ENCODE measurements at regions not wholly inside any gene's neighbourhood (a gene's known extent, or its start where the extent isn't known, plus 50 kb on each side); places are given as distances from the start of the nearest gene placed in this dataset.

- ATAC-seq = peak; percentile 8; the same call in 1 of the 3 replicates
- TF ChIP-seq ESRRG (CRISPR knock-in tag; IDR thresholded peaks at IDR 0.05) = no peak
- TF ChIP-seq ZFP3 (CRISPR knock-in tag; IDR thresholded peaks at IDR 0.05) = no peak
- no peak for TF ChIP-seq ZNF8 (CRISPR knock-in tag; IDR thresholded peaks at IDR 0.05)
- TF ChIP-seq CREB5 (CRISPR knock-in tag; IDR thresholded peaks at IDR 0.05; ENCODE audit: low read depth) = no peak
- TF ChIP-seq POU6F1 (CRISPR knock-in tag; IDR thresholded peaks at IDR 0.05; ENCODE audit: borderline replicate concordance, low read depth) = no peak
- no peak for TF ChIP-seq OSR1 (CRISPR knock-in tag; IDR thresholded peaks at IDR 0.05)
- TF ChIP-seq CSDC2 (CRISPR knock-in tag; IDR thresholded peaks at IDR 0.05) = no peak
- no peak for TF ChIP-seq TCF4 (CRISPR knock-in tag; IDR thresholded peaks at IDR 0.05; ENCODE audit: borderline replicate concordance)
- no peak for TF ChIP-seq ISL1 (CRISPR knock-in tag; IDR thresholded peaks at IDR 0.05)
- TF ChIP-seq RARB (CRISPR knock-in tag; IDR thresholded peaks at IDR 0.05) = no peak
- no peak for TF ChIP-seq BACH2 (CRISPR knock-in tag; IDR thresholded peaks at IDR 0.05; ENCODE audit: borderline replicate concordance)
- no peak for TF ChIP-seq ZC3H10 (CRISPR knock-in tag; IDR thresholded peaks at IDR 0.05)
- no peak for TF ChIP-seq ZNF70 (CRISPR knock-in tag; IDR thresholded peaks at IDR 0.05)
- no peak for TF ChIP-seq ZFP30 (CRISPR knock-in tag; IDR thresholded peaks at IDR 0.05)
- no peak for TF ChIP-seq ARNTL (CRISPR knock-in tag; IDR thresholded peaks at IDR 0.05; ENCODE audit: borderline replicate concordance, low read depth)
- TF ChIP-seq ZNF565 (CRISPR knock-in tag; conservative IDR thresholded peaks at IDR 0.05; ENCODE audit: low read depth) = no peak
- no peak for TF ChIP-seq TSHZ2 (CRISPR knock-in tag; IDR thresholded peaks at IDR 0.05)
- no peak for TF ChIP-seq CSRNP3 (CRISPR knock-in tag; IDR thresholded peaks at IDR 0.05)
- TF ChIP-seq SNAI2 (CRISPR knock-in tag; IDR thresholded peaks at IDR 0.05) = no peak
Measured at GRCh38 chr16:88318051-88318450, 64.7 kb upstream of the ZNF469 start.

- TF ChIP-seq TSHZ2 (CRISPR knock-in tag; IDR thresholded peaks at IDR 0.05) (no peak), POU6F1 (CRISPR knock-in tag; IDR thresholded peaks at IDR 0.05; ENCODE audit: borderline replicate concordance, low read depth) (no peak), TOX (CRISPR knock-in tag; IDR thresholded peaks at IDR 0.05; ENCODE audit: borderline replicate concordance) (no peak), RARB (CRISPR knock-in tag; IDR thresholded peaks at IDR 0.05) (no peak), PATZ1 (CRISPR knock-in tag; IDR thresholded peaks at IDR 0.05; ENCODE audit: borderline replicate concordance) (no peak), ISL1 (CRISPR knock-in tag; IDR thresholded peaks at IDR 0.05) (no peak), CSRNP3 (CRISPR knock-in tag; IDR thresholded peaks at IDR 0.05) (no peak), ZNF565 (CRISPR knock-in tag; conservative IDR thresholded peaks at IDR 0.05; ENCODE audit: low read depth) (no peak), OSR1 (CRISPR knock-in tag; IDR thresholded peaks at IDR 0.05) (no peak)
- ATAC-seq = no peak
Measured at GRCh38 chr16:88318521-88318920, 64.2 kb upstream of the ZNF469 start.
